ENCODE measurements at regions not wholly inside any gene's neighbourhood (a gene's known extent, or its start where the extent isn't known, plus 50 kb on each side); places are given as distances from the start of the nearest gene placed in this dataset.

DNA sequence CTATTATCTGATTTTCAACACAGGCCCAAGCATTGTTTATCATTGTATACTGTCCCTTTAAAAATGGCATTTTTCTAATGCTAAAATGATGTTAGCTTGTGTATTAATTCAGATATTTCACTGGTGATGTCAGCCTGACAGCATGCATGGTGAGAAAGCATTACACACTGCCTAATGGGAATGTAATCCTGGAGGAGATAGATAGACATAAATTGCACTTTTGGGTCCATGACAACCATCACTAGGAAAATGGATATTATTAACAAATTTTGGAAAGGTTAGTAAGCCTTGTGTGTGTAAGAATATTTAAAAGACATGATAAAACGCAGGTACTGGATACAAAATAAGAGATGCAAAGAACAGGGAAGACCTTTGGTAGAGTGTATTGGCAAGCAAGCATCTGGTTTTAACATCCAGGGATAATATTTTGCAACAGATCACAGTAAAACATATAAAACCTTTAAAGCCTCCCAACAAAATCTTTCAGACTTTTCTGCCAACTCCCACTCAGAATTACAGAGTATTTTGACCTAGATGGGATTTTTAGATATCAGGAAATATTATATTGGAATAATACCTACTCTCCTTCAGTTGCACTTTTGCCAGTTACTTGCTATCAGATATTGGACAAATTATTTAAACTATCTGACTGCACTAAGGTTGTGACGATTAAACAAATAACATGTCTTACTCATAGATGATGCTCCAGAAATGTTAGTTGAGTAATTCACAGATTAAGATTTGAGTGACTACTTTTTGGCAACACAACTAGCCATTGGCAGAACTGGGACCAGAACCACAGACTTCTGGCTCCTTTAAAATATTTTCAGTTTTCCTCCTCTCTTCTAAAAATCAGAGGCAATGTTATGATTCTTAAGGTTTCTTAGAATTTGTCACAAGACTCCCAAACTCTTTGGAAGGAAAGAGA is 291.6 kb upstream of the SEMA3C start:
- no peaks in the 10 kb centered on the region for H4K20me1 ChIP-seq (ENCODE audit: insufficient read depth)
- H3K4me3 ChIP-seq (IDR thresholded peaks at IDR 0.05; ENCODE audit: insufficient read depth, low read depth, low read length) = no peak overlapping the region
- no peak overlapping the region for H3K4me2 ChIP-seq
- H3K27me3 ChIP-seq (ENCODE audit: insufficient read depth, low read depth) = no peaks in the 10 kb centered on the region
- H2AFZ ChIP-seq (ENCODE audit: low read depth) = no peak overlapping the region
- no peak overlapping the region for H3K9ac ChIP-seq
- TF ChIP-seq, protein P1, sequence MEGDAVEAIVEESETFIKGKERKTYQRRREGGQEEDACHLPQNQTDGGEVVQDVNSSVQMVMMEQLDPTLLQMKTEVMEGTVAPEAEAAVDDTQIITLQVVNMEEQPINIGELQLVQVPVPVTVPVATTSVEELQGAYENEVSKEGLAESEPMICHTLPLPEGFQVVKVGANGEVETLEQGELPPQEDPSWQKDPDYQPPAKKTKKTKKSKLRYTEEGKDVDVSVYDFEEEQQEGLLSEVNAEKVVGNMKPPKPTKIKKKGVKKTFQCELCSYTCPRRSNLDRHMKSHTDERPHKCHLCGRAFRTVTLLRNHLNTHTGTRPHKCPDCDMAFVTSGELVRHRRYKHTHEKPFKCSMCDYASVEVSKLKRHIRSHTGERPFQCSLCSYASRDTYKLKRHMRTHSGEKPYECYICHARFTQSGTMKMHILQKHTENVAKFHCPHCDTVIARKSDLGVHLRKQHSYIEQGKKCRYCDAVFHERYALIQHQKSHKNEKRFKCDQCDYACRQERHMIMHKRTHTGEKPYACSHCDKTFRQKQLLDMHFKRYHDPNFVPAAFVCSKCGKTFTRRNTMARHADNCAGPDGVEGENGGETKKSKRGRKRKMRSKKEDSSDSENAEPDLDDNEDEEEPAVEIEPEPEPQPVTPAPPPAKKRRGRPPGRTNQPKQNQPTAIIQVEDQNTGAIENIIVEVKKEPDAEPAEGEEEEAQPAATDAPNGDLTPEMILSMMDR (conservative IDR thresholded peaks at IDR 0.05; ENCODE audit: low read depth, low read length) = no peak
- H3K79me2 ChIP-seq (ENCODE audit: insufficient read depth, low read depth) = no peaks in the 10 kb centered on the region
- H3K4me1 ChIP-seq (ENCODE audit: low read depth, poor library complexity, severe bottlenecking) = no peaks in the 10 kb centered on the region
- H3K27ac ChIP-seq = no peak overlapping the region
- H3K36me3 ChIP-seq (ENCODE audit: insufficient read depth) = no peaks in the 10 kb centered on the region

DNA sequence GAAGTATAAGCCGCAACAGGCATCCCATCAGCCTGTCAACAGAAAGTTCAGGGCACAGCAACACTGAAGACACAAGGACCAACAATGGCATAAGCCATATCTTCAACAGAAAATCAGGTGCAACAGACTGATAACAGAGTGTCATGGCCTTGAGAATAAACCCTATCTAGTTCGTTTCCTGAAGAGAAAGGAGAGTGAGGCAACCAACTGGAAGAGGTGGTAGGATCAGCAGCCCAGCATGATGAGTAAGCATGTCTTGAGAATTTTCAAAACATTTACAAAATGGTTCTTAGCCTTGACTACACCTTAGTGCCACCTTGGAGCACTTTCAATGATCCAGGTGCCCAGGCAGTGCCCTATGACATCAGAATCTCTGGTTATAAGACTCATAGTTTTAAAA is 290.2 kb upstream of the SEMA3C start:
- TF ChIP-seq, protein P1 (conservative IDR thresholded peaks at IDR 0.05; ENCODE audit: low read depth, low read length) = no peak
- no peaks in the 10 kb centered on the region for H3K4me1 ChIP-seq (ENCODE audit: low read depth, poor library complexity, severe bottlenecking)
- no peaks in the 10 kb centered on the region for H4K20me1 ChIP-seq (ENCODE audit: insufficient read depth)
- H3K9ac ChIP-seq = no peak overlapping the region
- no peak overlapping the region for H3K27ac ChIP-seq
- H3K4me3 ChIP-seq (IDR thresholded peaks at IDR 0.05; ENCODE audit: insufficient read depth, low read depth, low read length) = no peak overlapping the region
- H3K4me2 ChIP-seq = no peak overlapping the region
- H3K79me2 ChIP-seq (ENCODE audit: insufficient read depth, low read depth) = no peaks in the 10 kb centered on the region
- H2AFZ ChIP-seq (ENCODE audit: low read depth) = no peak overlapping the region
- no peaks in the 10 kb centered on the region for H3K36me3 ChIP-seq (ENCODE audit: insufficient read depth)
- no peaks in the 10 kb centered on the region for H3K27me3 ChIP-seq (ENCODE audit: insufficient read depth, low read depth)

DNA sequence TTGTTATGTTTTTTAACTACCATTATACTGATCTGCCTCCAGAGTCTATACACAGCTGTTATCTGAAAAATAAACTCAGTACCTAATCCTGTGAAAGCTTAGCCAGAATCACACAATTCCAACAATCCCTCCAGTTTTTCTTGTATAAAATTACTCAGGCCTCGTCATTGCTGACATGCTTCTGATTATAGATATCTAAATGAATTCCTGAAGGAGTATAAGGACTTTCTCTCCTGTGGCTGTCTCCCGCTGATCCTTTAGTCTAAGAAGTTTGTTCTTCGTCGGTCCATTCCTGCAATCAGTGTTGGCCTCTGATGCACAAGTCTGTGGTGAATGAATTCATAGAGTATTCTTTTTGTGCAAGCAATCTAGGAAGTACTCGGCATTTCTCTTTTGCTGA is 288.9 kb upstream of the SEMA3C start:
- Histone ChIP-seq H2AFZ (ENCODE audit: low read depth) (no peak overlapping the region), H3K79me2 (ENCODE audit: insufficient read depth, low read depth) (no peaks in the 10 kb centered on the region), H3K4me2 (no peak overlapping the region), H3K27me3 (ENCODE audit: insufficient read depth, low read depth) (no peaks in the 10 kb centered on the region), H4K20me1 (ENCODE audit: insufficient read depth) (no peaks in the 10 kb centered on the region), H3K36me3 (ENCODE audit: insufficient read depth) (no peaks in the 10 kb centered on the region), H3K4me3 (IDR thresholded peaks at IDR 0.05; ENCODE audit: insufficient read depth, low read depth, low read length) (no peak overlapping the region), H3K4me1 (ENCODE audit: low read depth, poor library complexity, severe bottlenecking) (no peaks in the 10 kb centered on the region), H3K27ac (no peak overlapping the region), H3K9ac (no peak overlapping the region)
- TF ChIP-seq, protein P1 (conservative IDR thresholded peaks at IDR 0.05; ENCODE audit: low read depth, low read length) = no peak

DNA sequence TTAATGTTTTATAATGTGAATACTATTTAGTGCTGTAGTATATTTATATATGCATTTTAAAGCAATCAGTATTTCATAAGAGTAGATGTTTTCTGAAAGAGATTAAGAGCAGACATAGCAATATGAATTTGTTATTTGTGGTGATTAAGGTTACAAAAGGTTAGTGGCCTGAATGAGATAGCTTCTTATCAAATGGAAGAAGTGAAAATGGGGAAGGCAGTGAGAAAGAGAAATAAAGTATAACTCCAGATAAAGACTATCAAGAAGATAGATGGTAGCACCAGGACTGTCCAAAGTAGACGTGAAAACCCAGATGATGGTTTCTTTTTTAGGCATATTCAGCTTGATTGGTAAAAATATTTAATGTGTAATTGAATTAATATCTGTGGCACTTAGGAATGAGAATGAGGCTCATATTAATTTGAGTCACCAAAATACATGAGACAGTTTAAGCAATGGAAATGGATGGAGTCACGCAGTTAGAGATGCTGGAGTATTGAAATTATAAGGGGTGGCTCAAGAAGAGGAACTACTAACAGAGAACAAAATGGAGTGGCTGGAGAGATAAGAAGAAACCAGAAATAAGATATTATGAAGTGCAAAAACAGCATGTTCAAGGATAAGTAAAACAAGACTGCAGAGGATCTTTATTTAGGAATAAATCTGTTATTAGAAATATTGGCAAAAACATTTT is 288.0 kb upstream of the SEMA3C start:
- Histone ChIP-seq H3K4me3 (IDR thresholded peaks at IDR 0.05; ENCODE audit: insufficient read depth, low read depth, low read length) (no peak overlapping the region), H3K27me3 (ENCODE audit: insufficient read depth, low read depth) (no peaks in the 10 kb centered on the region), H2AFZ (ENCODE audit: low read depth) (no peak overlapping the region), H3K4me1 (ENCODE audit: low read depth, poor library complexity, severe bottlenecking) (no peaks in the 10 kb centered on the region), H3K79me2 (ENCODE audit: insufficient read depth, low read depth) (no peaks in the 10 kb centered on the region), H3K9ac (no peak overlapping the region), H4K20me1 (ENCODE audit: insufficient read depth) (no peaks in the 10 kb centered on the region), H3K36me3 (ENCODE audit: insufficient read depth) (no peaks in the 10 kb centered on the region), H3K27ac (no peak overlapping the region), H3K4me2 (no peak overlapping the region)
- TF ChIP-seq, protein P1 (conservative IDR thresholded peaks at IDR 0.05; ENCODE audit: low read depth, low read length) = no peak

Data from KMS-11 (cell line).